GF-D8 (cell line): ENCODE measurements at regions not wholly inside any gene's neighbourhood (a gene's known extent, or its start where the extent isn't known, plus 50 kb on each side); places are given as distances from the start of the nearest gene placed in this dataset.

Experiments
- DNase-seq: peaks from one replicate; lab custom pipeline; 2025; lab: John Stamatoyannopoulos, UW

DNA sequence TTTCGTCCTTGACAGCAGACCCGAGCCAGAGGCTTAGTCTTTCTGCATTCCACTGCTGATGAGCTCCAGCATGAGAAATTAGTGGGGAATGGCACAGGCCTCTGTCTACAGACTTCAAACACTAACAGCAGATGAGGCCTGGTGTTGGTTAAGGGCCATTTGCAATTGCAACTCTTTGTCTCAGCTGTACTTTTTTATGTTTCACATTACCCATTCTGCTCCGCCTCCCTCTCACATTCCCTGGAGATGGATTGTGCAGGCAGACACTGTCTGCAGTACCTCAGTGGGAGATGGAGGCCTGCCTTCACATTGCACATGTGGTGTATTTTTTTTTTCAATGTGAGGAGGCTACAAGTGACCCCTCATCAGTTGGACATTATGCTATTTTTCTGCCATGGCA is 370.2 kb downstream of the DUSP10 start:
- no peak for DNase-seq

DNA sequence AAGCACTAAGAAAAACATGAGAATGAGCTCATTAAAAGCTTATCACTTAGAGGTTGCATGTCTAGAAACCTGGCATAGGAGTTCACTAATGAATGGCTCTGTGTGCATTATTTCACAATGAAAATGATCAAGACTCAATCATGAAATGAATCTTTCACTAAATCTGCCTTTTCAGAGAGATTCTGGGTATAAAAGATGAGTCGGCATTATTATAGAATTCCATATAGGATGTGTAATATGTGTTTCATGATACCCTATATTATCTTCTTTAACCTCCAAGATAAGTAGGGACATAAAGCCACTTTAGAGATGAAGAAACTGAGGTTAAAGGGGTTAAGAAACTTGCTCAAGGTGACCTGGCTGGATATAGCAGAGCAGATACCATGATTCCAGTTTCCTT is 368.1 kb downstream of the DUSP10 start:
- DNase-seq: no peak

DNA sequence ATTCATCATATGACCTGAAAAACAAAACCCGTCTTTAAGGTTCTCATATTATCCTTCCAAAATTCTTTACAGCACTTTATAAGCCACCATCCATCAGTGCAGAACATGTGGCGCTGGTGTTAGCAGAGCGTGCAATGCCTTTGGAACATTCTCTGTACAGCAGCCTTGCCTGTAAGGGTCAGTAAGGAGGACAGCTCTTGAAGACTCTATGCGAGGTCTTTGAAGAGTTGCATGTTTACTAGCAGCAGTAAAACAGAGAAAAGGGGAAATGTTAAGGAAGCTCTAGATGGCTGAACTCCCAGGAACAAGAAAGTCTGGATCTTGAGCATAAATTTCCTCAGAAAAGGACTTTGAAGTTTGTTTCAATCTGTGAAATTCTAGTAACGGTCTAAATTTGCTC is 365.6 kb downstream of the DUSP10 start:
- DNase-seq: no peak

DNA sequence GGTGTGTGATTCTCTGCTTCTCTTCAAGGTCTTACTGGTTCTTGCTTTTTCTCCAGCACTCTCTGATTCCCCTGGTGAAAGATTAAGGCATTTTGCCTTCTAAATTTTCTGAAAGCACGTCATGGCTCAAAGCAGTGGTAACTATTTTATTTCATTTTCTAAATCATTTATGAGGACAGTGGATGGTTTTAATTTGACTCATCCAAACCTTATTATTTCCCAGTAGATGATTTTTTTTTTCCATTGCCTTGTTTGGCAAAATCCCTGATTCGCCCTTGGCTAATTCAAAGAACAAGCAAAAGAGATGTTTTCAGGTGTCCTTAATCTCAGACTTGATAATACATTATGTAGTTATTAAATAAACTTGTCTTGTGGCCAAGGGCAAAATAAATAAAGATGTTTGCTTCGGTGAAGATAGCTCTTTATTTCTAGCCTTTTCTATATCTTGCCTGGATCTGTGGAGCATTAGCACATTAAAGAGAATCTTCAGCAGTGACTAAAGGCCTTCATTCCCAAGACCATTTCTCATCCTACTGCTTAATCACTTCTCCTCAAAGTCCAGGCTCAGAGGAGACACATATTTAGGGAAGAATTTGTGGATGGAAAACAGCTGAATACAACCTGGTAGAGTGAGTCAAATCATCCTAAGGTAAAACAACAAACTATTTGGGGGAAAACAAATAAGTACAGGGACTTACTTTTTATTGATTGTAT is 359.8 kb downstream of the DUSP10 start:
- DNase-seq: no peak

DNA sequence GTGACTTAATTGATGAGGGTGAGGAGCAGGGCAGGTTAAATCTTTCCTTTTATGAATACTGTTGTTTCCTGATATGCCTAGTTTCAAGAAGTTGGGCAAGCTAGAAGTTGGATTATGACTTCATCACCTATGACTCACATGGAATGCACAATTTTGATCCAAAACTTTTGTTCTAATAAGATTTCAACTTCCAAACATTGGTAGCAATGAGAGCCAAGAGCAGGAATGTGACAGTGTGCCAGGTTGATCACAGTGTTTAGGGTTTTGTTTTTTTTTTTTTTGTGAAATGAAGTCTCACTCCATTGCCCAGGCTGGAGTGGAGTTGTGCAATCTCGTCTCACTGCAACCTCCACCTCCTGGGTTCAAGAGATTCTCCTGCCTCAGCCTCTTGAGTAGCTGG is 349.4 kb downstream of the DUSP10 start:
- DNase-seq: no peak

DNA sequence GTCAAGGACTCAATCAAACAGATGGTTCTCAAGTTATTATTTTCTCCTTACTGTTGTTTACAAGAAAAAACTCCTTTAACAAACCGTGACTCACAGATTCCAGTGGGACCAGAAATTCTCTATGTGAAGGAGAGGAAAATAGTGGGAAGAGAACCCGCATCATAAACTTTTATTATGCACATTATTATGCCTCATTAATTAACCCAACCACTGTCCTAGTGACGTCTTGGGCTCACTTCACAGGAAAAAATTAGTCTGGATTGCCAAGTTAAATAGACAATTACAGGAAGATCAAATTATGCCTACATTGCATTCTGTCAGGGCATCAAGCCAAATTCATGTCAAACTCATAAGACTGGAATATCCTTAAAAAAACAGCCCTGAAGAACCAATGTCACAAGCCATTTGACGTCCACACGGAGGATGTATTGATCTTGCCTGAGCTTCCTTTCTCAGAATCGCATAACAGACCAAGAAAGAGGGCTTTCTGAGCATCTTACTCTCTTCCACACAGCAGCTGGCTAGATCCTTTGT is 347.8 kb downstream of the DUSP10 start:
- no peak for DNase-seq

DNA sequence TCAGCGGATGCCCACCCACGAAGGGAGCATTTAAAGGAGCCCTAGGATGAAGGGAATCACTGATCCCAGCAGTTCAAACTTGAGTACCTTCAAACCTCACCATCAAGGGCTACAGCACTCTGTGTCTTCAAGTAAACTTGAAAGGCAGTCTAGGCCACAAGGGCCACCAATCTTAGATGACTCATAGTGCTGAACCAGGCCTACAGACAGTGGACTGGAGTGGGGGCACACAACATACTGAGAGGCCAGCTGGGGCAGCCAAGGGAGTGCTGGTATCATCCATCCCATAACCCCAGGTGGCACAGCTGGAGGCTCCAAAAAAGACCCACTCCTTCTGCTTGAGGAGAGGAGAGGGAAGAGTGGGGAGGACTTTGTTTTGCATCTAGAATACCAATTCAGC is 345.4 kb downstream of the DUSP10 start:
- no peak for DNase-seq

DNA sequence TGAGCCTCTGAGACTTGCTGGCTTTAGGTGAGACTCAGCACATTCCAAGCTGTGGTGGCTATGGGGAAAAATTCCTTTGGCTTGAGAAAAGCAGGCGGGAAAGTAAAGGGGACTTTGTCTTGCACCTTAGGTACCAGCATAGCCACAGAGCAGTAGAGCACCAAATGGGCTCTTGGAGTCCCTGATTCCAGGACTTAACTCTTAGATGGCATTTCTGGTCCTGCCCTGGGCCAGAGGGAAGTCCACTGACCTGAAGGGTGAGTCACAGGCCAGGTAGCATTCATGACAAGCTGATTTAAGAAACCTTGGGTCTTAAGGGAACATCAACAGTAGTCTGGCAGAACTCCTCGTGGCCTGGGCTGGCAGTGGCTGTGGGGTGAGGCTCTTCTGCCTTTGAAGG is 344.7 kb downstream of the DUSP10 start:
- DNase-seq: no peak

DNA sequence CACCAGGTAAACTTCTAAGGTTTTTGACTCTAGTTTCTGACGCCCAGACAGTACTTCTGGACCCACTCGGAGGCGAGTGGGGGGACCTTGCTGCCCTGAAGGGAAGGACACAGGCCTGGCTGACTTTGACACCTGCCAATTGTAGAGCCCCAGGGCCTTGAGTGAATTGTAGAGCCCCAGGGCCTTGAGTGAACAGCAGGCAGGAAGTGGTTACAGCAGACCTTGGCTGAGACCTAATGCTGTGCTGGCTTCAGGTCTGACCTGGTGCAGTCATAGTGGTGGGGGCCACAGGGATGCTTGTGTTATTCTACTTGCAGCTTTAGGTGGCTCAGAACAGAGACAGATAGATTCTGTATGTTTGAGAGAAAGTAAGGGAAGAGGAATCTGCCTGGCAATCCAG is 344.3 kb downstream of the DUSP10 start:
- no peak for DNase-seq

DNA sequence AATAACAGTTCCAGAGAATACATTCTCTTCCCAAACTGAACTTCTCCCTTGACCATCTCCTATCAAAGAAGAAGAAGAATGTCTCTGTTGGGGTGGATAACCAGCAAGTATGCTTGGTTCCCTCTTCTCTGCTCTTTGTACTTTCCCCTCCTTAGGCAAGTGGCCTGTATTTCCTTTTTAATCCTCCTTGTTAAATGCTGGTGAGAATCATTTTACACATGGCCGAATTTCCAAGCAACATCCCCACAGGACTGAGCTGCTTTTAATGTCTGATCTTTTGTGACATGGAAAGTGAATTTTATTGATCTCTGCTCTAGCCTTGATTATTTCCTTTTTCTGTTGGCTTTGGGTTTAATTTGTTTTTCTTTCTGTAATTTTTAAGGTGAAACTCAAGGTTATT is 336.7 kb downstream of the DUSP10 start:
- no peak for DNase-seq

DNA sequence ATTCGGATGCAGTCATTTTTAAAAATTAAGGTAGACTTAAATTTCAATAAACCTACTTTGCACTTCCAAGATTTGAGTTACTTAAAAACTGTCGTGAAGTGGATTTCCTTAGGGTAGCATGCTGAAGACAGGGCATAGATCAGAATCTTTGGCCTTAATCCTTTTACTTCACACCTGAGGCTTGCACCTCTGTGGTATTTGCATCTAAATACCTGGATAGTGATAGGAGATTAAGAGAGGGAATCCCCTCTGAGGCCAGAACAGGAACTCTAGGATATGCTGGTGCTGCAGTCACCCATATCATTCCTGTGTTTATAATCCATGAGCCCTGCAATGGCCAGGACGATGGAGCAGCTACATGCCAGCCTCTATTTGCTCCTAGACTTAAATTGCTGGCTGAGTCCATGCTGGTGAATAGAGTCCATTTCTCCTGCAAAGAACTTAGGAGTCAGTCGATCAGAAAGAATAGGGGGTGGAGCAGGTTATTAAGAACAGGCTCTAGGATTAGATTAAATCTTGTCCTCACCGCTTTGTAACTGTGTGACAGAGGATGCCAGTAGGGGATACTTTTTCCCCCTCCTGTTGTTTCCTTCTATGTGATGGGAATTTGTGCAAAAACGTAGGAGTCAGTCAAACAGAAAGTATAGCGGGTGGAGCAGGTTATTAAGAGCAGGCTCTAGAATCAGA is 333.6 kb downstream of the DUSP10 start:
- DNase-seq: no peak

DNA sequence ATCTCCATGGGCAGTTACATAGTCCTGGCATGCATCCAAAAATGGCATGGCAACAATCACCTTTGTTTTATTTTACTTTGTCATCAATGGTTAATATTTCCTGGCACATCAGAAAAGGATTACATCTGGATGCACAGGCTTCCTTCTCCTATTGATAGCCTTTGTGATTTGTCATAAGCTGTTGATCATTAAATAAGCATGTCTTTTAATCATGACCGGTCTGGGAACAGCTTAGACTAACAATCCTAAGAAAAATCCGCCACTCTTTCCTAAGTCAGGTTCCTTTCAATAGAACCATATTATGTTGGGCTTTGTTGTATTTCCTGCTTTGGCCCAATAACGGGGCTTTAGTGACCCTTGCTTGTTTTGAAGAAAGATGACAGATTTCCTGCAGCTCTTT is 330.6 kb downstream of the DUSP10 start:
- no peak for DNase-seq

DNA sequence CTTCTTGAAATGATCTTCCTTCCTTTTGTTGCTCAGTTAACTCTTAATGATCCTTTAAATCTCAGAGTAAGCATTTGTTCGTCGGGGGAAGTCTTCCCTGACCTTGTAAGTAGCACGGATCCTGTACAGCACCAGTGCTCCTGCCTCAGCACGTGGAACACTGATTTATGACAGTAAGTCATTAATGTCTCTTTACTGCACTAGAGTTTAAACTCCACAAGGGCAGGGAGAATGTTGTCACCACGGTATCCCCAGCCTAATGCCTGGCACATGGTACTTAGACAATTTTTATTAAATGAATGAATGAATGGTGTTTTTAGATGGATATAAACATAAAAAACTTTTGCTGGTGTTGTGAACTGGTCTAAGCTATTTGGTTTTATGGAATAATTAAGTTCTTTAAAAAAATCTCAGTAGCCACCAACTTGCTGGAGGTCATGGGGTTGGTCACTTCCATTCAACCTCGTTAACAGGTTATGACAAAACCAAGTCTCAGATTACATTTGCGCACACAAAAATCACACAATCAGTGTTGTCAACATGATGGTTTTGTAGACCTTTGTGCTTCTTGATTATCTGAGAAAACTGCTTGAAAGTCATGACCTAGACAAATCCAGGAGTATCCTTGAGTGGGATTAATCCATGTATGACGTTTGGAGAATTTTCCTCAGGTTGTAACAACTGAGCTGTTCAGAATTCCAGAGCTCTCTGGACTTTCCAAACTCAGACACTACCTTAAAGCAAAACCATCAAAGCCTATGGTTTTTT is 326.9 kb downstream of the DUSP10 start:
- no peak for DNase-seq

DNA sequence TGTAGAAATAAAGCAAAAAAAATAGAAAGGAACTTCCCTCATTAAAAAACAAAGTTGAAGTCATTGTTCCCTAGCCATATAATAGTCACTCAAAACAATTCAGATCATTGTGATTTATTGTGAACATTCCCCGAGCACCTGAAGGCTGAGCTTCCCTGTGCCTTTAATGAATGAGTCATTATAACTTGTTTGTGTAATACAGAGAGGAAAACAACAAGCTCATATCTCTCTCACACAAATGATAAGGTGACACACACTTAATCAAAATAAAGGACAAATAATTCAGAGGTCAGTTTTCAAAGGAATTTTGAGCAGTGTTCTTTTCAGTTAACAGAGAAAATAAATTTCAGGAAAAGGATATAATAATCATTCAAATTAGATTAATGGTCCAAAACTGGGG is 326.2 kb downstream of the DUSP10 start:
- DNase-seq: no peak

DNA sequence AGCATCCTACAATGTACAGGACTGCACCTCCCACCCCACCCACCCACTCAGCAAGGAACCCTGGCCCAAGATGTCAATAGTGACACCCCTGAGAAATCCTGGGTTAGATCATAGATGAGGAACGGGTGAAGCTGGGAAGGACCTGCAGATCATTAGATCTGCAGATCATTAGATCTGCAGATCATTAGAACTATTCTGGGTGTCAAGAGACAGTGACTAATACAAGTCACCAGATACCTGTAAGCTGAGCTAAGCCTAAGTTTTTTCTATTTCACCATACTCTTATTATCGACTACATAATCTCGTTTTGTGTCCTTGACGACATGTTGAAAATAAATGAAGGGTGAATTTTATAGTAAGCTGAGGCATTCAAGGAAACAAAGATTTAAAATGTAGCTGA is 325.7 kb downstream of the DUSP10 start:
- DNase-seq: no peak

DNA sequence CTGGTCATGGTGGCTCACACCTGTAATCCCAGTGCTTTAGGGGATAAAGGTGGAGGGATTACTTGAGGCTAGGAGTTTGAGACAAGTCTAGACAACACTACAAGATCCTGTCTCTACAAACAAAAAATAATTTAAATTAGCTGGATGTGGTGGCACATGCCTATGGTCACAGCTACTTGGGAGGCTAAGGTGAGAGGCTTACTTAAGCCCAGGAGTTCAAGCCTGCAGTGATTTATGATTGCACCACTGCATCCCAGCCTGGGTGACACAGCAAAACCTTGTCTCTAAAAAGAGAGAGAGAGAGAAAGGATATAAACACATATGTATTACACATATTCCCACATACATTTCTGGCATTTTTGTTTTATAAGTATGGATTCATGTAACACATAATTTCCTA is 325.2 kb downstream of the DUSP10 start:
- no peak for DNase-seq

DNA sequence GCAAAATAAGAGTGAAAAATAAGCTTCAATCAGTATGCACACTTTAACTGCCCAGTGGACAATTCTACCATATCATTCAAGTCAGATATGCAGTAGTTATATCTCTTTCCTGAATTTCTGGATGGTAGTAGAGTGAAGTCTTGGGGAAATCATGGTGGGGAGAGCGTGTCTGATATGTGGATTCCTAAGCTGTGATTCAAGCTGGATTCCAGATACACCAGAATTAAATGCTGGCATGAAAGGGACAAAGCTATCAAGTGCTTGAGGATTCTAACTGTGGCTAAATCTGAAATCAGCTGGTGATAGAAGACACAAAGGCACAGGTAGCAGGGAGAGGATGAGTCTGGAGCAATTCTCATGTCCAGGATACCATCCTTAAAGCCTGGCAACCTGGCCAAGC is 323.5 kb downstream of the DUSP10 start:
- no peak for DNase-seq

DNA sequence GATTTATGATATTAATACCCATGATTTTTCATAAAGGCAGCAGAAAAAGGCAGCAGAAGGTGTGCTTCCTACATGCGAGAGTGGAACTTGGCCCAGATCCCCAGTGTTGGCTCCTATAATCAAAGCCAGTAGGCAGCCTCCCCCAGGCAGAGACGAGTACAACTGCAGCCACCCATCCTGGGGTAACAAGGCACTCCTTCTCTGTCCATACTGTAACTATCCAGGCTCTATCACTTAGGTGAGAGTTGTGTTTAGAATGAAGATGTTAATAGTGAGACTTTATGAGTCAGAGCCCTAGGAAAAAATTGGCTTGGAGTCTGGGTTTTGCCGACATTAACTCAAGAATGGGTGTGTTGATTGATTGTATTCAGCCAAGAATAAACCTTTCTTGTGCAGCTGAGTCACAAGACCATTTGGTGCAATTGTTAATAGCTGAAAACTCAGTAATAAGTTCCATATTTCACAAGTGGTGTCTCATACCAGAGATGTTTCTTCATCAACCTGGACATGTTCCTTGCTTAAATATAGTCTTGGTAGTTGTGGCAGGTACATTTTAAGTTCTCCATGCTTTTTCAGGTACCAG is 322.3 kb downstream of the DUSP10 start:
- no peak for DNase-seq

DNA sequence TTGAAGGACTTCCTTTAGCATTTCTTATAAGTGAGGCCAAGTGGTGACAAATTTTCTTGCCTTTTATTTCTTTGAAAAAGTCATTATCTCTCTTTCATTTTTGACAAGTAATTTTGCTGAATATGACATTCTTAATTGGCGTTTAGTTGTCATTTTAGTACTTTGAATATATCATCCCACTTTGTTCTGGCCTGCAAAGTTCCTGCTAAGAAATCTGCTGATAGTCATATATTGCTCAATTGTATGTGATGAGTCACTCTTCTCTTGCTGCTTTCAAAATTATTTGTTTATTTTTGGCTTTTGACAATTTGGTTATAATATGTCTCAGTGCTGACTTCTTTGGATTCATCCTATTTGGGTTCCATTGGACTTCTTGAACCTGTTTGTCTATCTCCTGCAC is 312.6 kb downstream of the DUSP10 start:
- no peak for DNase-seq

DNA sequence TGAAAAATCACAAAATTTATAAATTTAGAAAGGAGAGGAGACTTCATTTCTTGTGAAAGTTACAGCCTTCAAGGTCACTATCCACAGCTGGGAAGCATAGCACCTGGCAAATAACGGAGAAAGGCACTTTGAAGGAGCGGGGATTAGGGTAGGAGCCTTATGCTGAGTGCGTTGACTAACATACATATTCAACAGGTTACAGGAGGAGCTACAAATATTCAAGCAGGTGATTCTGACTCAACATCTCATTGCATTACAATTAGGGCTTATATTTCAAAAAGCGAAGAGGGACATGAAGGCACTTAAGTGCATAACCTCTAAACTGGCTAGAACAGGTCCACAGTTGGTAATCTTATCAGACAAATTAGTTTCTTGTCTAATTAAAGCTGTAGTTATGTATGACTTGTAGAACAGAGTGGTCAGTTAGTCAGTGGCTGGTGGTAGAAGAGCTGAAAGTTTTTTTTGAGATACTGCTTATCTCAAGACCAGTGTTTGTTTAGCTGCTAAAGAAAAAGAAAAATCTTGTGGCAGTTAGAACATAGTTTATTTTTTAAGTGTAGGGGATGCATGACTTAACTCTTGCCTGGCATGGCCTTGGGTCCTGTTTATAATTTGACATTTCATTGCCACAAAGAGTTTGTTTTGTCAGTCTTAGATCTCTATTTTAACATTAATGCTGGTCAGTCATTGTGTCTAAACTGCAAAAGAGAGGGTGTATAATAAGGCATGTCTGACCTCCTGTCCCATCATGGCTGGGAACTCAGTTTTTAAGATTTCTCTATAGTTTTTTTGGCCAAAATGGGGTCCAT is 311.5 kb downstream of the DUSP10 start:
- DNase-seq: no peak

DNA sequence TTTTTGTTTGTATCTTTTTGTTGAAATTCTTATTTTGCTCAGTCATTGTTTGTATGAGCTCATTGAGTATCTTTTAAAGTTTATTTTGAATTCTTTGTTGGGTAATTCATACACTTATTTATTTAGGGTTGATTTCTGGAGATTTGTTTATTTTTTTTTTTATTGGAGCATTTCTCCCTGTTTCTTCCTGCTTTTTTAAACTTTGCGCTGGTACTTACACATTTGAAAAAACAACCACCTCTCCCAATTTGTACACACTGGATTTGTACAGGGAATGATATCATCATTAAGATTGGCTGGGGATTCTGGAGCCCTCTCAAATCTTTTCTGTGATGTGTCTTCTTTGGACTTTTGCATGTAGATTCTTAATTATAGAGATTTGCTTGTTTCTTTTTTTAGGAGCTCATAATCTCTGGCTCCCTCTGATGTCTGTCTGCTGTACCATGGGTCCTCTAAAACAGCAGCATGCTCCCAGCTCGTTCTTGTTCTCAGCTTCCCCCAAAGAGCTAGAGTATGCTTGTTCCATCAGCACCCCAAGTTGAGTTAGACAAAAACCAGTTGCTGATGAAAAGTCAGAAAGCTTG is 310.7 kb downstream of the DUSP10 start:
- DNase-seq: no peak
